BJ (cell line): ENCODE measurements at regions not wholly inside any gene's neighbourhood (a gene's known extent, or its start where the extent isn't known, plus 50 kb on each side); places are given as distances from the start of the nearest gene placed in this dataset.

Experiments
- CTCF ChIA-PET: fragments of 350-600 bp; formaldehyde crosslinking; extraction: SDS; loops from one replicate; lab custom pipeline; 2021; ENCODE audit warnings: antibody characterized with exemption, inconsistent platforms; lab: Yijun Ruan, JAX
- POLR2A ChIA-PET: fragments of 300-600 bp; sonication (Branson Sonifier 250); formaldehyde crosslinking; extraction: SDS; loops from one replicate; lab custom pipeline; 2021; ENCODE audit warnings: antibody characterized with exemption; lab: Charles Lee
- DNase-seq: peaks from one replicate; pipeline ENCODE4 v3.0.0-alpha.2; 2011; ENCODE audit warnings: low read depth
- H3K27me3 ChIP-seq: 2 replicates; pipeline ENCODE4 v1.6.0; 2011; ENCODE audit warnings: low read length; ENCODE audit not compliant: control insufficient read depth, insufficient read depth
- H3K36me3 ChIP-seq: 2 replicates; pipeline ENCODE4 v1.5.1; 2011; ENCODE audit warnings: low read length; ENCODE audit not compliant: control insufficient read depth, insufficient read depth
- H3K4me3 ChIP-seq: 2 replicates; pipeline ENCODE4 v1.5.1; 2011; ENCODE audit warnings: low read depth, mild to moderate bottlenecking, control low read depth, low read length
- CTCF ChIP-seq: IDR thresholded peaks from 2 replicates; pipeline ENCODE4 v1.5.1; 2011; ENCODE audit warnings: low read depth, mild to moderate bottlenecking, control low read depth, inconsistent platforms, low read length, moderate library complexity; ENCODE audit not compliant: insufficient read depth

- TF ChIP-seq CTCF, result no peak
- CTCF ChIA-PET, result interaction anchor here (1.5 kb wide), 1 partner anchor 12 kb away, joined by 3 read pairs; no protein-coding TSS in a partner anchor
These were observed 366.1 kb upstream of the CRIM1 start for GRCh38 chr2:35989503-35989902.

GRCh38 chr2:35989040-35989439, 366.5 kb upstream of the CRIM1 start:
- no peaks in the 10 kb centered on the region for H3K36me3 ChIP-seq
- no peak overlapping the region for H3K4me3 ChIP-seq
- DNase-seq, result no peak
- TF ChIP-seq CTCF, result no peak
- ChIA-PET CTCF (interaction anchor here (1.5 kb wide), 1 partner anchor 13 kb away, joined by 3 read pairs; no protein-coding TSS in a partner anchor), POLR2A (no interaction called here)
- H3K27me3 ChIP-seq, result no peaks in the 10 kb centered on the region

More at GRCh38 chr2:35989503-35989902, 366.1 kb upstream of the CRIM1 start:
- H3K4me3 ChIP-seq, result no peak overlapping the region
- no peak for DNase-seq
- POLR2A ChIA-PET, result no interaction called here
- no peaks in the 10 kb centered on the region for H3K27me3 ChIP-seq
- no peaks in the 10 kb centered on the region for H3K36me3 ChIP-seq

GRCh38 chr2:35986871-35987270, 368.7 kb upstream of the CRIM1 start:
- DNase-seq, result no peak
- ChIA-PET POLR2A (no interaction called here), CTCF (no interaction called here)
- Histone ChIP-seq H3K36me3 (no peaks in the 10 kb centered on the region), H3K27me3 (no peaks in the 10 kb centered on the region), H3K4me3 (no peak overlapping the region)
- no peak for TF ChIP-seq CTCF

- no peak for TF ChIP-seq CTCF
- no peak overlapping the region for H3K4me3 ChIP-seq
- no peak for DNase-seq
- no peaks in the 10 kb centered on the region for H3K36me3 ChIP-seq
- ChIA-PET POLR2A (interaction anchor here (0.6 kb wide), 1 partner anchor 67 kb away, joined by 4 read pairs; no protein-coding TSS in a partner anchor), CTCF (no interaction called here)
- no peaks in the 10 kb centered on the region for H3K27me3 ChIP-seq
These were observed 377.4 kb upstream of the CRIM1 start for GRCh38 chr2:35978218-35978617.

GRCh38 chr2:35976611-35977010, 379.0 kb upstream of the CRIM1 start:
- no peak for DNase-seq
- Histone ChIP-seq H3K4me3 (no peak overlapping the region), H3K36me3 (no peaks in the 10 kb centered on the region), H3K27me3 (no peaks in the 10 kb centered on the region)
- TF ChIP-seq CTCF, result no peak
- POLR2A ChIA-PET, result interaction anchor here (0.7 kb wide), 1 partner anchor 16 kb away, joined by 6 read pairs; no protein-coding TSS in a partner anchor
- CTCF ChIA-PET, result no interaction called here
